HepG2 (cell line): ENCODE measurements at regions not wholly inside any gene's neighbourhood (a gene's known extent, or its start where the extent isn't known, plus 50 kb on each side); places are given as distances from the start of the nearest gene placed in this dataset.

Experiments used
- CREB1 ChIP-seq, 2 experiments: fragments of 450-650 bp in 1 of 2; IDR thresholded peaks; 2 replicates each; pipeline ENCODE4 v1.6.1; 2016 to 2017; ENCODE audit warnings: control low read depth in 1 of 2, mild to moderate bottlenecking in 1 of 2, missing compliant biosample characterization in 1 of 2, missing genetic modification characterization in 1 of 2
- KLF13 ChIP-seq: sonication (generic); formaldehyde crosslinking; IDR thresholded peaks from 2 replicates; pipeline ENCODE4 v1.4.0; 2020; ENCODE audit warnings: mild to moderate bottlenecking, missing genetic modification reagents
- POLR2AphosphoS5 ChIP-seq: IDR thresholded peaks from 2 replicates; pipeline ENCODE4 v1.6.1; 2012; ENCODE audit warnings: low read depth, low read length
- YY1 ChIP-seq: IDR thresholded peaks from 2 replicates; pipeline ENCODE4 v1.6.1; 2011; ENCODE audit warnings: low read length, low read depth, moderate library complexity, mild to moderate bottlenecking; ENCODE audit not compliant: insufficient read depth, insufficient replicate concordance
- ZNF530 ChIP-seq: sonication (generic); formaldehyde crosslinking; IDR thresholded peaks from 2 replicates; pipeline ENCODE4 v1.5.0; 2020; ENCODE audit warnings: low read depth, mild to moderate bottlenecking, missing genetic modification reagents

- no peak for TF ChIP-seq KLF13 (CRISPR knock-in tag)
- TF ChIP-seq POLR2AphosphoS5 = no peak
- no peak for TF ChIP-seq YY1
- no peak for TF ChIP-seq CREB1 (IDR thresholded peaks at IDR 0.05)
- no peak for TF ChIP-seq CREB1 (CRISPR knock-in tag; IDR thresholded peaks at IDR 0.05)
- no peak for TF ChIP-seq ZNF530 (CRISPR knock-in tag)
Observed at GRCh38 chr5:2355859-2356258, 395.6 kb downstream of the IRX2 start.
